HEK293 (cell line): ENCODE measurements at regions not wholly inside any gene's neighbourhood (a gene's known extent, or its start where the extent isn't known, plus 50 kb on each side); places are given as distances from the start of the nearest gene placed in this dataset.

Source experiments
- ZNF214 ChIP-seq: fragments of 450-650 bp; formaldehyde crosslinking; IDR thresholded peaks from 2 replicates; pipeline ENCODE4 v1.5.1; 2017; ENCODE audit warnings: missing biosample characterization, mild to moderate bottlenecking, missing genetic modification characterization, borderline replicate concordance
- ZNF280C ChIP-seq: fragments of 450-650 bp; formaldehyde crosslinking; IDR thresholded peaks from 2 replicates; pipeline ENCODE4 v1.5.1; 2016; ENCODE audit warnings: missing biosample characterization, missing genetic modification characterization
- ZNF416 ChIP-seq: fragments of 450-650 bp; formaldehyde crosslinking; IDR thresholded peaks from 2 replicates; pipeline ENCODE4 v1.5.1; 2016; ENCODE audit warnings: missing biosample characterization, missing genetic modification characterization
- ZNF585B ChIP-seq: fragments of 450-650 bp; formaldehyde crosslinking; IDR thresholded peaks from 2 replicates; pipeline ENCODE4 v1.5.1; 2016; ENCODE audit warnings: missing biosample characterization, missing genetic modification characterization
- ZNF600 ChIP-seq: fragments of 450-650 bp; formaldehyde crosslinking; IDR thresholded peaks from 2 replicates; pipeline ENCODE4 v1.5.1; 2016; ENCODE audit warnings: missing biosample characterization, missing genetic modification characterization
- TF ChIP-seq, protein P1 (sequence below): fragments of 450-650 bp; formaldehyde crosslinking; IDR thresholded peaks from 2 replicates; pipeline ENCODE4 v1.5.1; 2016; ENCODE audit warnings: missing biosample characterization, missing genetic modification characterization

GRCh38 chr3:70618151-70618550 is 305.7 kb upstream of the MDFIC2 start:
- TF ChIP-seq, protein P1, sequence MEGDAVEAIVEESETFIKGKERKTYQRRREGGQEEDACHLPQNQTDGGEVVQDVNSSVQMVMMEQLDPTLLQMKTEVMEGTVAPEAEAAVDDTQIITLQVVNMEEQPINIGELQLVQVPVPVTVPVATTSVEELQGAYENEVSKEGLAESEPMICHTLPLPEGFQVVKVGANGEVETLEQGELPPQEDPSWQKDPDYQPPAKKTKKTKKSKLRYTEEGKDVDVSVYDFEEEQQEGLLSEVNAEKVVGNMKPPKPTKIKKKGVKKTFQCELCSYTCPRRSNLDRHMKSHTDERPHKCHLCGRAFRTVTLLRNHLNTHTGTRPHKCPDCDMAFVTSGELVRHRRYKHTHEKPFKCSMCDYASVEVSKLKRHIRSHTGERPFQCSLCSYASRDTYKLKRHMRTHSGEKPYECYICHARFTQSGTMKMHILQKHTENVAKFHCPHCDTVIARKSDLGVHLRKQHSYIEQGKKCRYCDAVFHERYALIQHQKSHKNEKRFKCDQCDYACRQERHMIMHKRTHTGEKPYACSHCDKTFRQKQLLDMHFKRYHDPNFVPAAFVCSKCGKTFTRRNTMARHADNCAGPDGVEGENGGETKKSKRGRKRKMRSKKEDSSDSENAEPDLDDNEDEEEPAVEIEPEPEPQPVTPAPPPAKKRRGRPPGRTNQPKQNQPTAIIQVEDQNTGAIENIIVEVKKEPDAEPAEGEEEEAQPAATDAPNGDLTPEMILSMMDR (tag by site-specific recombination): no peak
- TF ChIP-seq ZNF600 (tag by site-specific recombination): no peak
- TF ChIP-seq ZNF416: no peak
- no peak for TF ChIP-seq ZNF280C
- no peak for TF ChIP-seq ZNF585B (tag by site-specific recombination)
- TF ChIP-seq ZNF214: no peak
